Hematopoietic multipotent progenitor cell treated with erythropoietin and hydrocortisone succinate and interleukin-3 and kit ligand, for 15 days (in vitro differentiated cells): ENCODE measurements at regions not wholly inside any gene's neighbourhood (a gene's known extent, or its start where the extent isn't known, plus 50 kb on each side); places are given as distances from the start of the nearest gene placed in this dataset.
"Not testable (repeated sequence)": the region's sequence is repeated elsewhere in the genome, so short reads cannot be mapped to it uniquely, and the experiment has no call there.

ENCODE experiments used
- DNase-seq: peaks from one replicate; pipeline ENCODE4 v3.0.0-alpha.2; 2015; ENCODE audit warnings: low spot score

DNA sequence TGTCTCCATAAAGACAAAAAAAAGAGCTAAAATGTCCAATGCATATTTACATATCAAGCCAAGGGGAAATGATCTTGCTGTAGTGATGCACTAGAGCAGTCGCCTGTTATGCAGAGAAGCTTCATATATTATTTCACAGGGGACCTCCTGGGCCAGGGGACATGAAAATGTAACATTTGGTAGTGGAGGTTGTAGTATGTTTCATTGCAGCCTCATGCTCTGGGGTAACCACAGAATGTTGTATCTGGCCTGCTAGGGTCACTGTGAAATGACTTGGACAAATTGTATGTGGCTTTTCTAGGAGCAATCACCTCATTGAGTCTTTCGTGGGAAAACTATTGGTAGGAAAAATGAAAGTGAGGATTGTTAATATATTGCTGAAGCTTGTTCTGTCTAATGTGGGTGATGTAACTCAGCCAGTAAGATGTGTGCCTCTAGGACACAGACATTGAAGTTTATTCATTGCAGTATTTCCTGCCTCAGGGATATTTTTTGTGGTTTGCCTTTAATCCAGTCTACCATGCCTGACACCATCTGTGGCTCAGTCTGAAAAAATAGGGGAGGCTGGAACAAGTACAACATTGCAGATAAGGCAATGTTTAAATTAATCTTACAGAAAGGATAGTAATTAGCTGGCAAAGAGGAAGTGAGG lies 430.8 kb upstream of the TNC start:
- DNase-seq, result no peak

DNA sequence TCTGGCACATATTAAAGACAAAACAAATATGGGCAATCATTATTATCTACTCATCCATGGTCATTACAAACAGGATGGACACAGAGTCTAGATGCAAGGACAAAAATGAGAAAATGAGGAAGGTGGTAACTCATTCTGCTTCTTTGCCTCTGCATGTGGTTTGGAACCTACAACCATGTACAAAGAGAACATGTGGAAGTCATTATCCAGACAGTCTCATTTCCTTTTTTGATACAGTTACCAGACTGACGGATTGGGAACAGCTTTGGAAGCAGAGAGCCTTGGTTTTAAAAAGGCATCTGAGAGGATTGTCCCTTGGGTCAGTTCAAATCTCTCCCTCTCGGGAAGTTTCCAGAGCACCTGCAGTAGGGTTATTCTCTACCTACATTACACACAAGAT lies 433.4 kb upstream of the TNC start:
- no peak for DNase-seq

DNA sequence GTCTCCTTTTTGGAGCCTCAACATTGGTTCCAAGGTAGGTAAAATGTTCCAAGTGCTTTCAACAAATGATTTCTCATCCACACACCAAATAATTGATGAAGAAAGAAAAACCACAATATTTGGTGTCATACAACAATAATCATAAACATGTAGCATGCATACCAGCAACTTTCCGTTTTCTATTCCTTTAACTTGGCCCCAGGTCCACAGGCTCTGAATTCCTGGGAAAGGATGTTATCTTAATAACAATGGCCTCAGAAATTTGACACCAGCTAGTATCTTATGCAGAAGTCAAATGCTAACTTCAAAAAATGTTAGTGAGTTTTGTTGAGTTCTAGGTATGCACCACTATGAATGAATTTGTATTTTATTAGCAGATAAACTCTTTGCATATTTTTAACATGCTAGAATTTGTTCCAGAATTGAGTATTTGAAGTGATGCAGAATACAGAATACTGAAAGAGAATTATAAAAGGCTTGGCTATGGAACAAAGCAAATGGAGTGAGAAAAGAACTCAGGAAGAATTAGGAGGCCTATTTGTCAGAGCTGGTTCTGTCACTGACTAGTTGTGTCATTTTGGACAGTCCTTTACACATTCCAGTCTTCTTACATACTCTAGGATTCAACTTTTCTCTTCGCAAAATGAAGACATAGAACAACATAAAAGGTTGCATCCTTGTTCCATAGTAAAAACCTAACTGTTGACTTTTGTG lies 435.3 kb upstream of the TNC start:
- no peak for DNase-seq

DNA sequence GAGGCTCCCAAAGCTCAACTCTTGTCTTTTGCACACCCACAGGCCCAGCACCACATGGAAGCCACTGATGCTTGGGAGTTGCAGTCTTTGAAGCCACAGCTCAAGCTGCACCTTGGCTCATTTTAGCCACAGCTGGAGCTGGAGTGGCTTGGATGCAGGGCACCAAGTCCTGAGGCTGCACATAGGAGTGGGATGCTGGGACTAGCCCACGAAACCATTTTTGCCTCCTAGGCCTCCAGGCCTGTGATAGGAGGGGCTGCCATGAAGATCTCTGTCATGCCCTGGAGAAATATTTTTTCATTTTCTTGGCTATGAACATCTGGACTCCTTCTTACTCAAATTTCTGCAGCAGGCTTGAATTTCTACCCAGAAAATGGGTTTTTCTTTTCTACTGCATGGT lies 438.5 kb upstream of the TNC start:
- DNase-seq, result no peak

DNA sequence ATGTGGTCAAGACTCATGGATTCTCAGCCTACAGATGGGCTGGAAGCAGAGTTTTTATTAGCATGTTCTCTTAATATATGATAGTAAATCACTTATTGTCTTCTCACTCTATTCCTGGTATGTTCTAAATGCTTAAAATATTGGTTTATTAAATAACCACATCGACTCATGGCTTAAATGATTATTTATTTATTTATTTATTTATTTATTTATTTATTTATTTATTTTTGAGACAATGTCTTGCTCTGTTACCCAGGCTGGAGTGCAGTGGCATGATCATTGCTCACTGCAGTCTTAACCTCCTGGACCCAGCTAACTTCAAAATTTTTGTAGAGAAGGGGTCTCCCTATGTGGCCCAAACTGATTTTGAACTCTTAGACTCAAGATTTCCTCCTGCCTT lies 457.2 kb upstream of the TNC start:
- no peak for DNase-seq

DNA sequence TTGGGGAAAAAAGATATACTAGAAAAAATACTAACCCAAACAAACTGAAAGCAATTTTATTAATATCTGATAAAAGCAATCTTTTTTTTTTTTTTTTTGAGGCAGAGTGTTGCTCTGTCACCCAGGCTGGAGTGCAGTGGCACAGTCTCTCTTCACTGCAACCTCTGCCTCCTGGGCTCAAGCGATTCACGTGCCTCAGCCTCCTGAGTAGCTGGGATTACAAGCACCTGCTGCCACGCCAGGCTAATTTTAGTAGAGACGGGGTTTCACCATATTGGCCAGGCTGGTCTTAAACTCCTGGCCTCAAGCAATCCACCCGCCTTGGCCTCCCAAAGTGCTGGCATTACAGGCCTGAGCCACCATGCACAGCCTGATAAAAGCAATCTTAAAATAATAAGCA lies 467.5 kb upstream of the TNC start:
- not testable (repeated sequence) for DNase-seq

DNA sequence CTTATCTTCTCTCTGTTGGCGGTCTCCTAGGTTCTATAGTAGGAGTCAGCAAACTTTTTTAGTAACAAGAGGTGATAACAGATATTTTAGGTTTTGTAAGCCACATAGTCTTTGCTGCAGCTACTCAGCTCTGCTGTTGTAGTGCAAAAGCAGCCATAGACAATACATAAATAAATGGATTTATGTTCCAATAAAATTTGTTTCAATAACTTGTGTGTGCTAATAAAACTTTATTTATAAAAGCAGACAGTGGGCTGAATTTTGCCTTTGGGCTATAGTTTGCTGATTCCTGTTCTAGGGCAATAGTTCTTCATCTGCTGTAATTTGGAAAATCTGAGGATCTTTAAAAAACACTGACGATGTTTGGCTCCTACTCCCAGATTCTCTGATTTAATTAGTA lies 469.4 kb upstream of the TNC start:
- DNase-seq, result no peak

DNA sequence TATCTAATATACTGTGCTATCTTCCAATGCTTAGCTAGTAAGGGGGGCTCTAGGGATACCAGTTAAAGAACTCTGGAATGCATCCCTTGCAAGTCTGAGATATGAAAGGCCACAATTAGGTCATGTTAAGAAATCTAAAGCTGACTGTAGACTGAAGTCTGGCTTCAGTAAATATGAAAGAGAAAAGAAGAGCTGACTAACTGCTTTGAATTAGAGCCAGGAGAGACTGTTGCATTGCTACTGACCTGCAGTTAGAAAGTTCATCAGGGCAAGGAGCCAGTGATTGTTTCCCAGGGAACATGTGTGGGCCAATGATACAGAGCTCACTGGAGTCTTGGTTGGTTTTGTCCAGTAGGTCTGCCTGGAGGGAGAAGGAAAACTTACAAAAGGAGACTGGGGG lies 472.1 kb upstream of the TNC start:
- no peak for DNase-seq

DNA sequence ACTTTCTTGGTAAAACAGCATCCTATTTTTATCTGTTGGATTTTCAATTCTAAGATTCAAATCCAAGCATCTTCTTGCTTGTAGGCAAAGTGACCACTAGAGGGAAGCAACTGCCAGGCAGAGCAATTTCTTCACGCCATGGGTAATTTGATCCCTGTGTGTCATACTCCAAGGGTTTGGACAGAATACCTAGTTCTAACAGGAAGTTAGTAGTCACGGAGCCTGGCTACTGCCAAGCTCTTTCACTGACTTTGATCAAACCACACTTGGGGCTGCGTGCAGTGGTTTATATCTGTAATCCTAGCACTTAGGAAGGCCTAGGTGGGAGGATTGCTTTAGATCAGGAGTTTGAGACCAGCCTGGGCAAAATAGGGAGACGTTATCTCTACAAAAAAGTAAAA lies 473.6 kb upstream of the TNC start:
- no peak for DNase-seq

DNA sequence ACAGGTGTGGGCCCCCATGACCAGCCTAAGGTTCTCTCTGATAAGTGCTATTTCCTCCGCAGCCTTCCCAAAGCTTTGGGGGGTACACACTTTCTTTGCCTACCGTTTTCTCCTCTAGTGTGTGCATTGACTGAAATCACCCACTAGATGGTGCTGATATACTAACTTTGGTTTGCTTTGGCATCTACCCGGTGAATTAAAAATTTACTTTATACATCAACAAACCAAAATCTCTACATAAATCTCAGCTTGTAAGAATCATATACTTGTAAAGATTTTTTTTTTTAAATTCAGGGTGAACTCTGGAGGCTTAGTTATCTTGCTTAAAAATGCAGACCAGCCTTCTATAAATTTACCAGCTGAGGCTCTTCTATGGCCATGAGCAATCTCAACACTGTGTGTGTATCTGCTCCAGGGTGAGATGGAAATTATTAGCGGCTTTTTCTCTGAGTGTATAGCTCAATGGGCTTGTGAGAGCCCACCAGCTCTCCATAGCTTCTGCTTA lies 475.7 kb upstream of the TNC start:
- peak; percentile 7 for DNase-seq

DNA sequence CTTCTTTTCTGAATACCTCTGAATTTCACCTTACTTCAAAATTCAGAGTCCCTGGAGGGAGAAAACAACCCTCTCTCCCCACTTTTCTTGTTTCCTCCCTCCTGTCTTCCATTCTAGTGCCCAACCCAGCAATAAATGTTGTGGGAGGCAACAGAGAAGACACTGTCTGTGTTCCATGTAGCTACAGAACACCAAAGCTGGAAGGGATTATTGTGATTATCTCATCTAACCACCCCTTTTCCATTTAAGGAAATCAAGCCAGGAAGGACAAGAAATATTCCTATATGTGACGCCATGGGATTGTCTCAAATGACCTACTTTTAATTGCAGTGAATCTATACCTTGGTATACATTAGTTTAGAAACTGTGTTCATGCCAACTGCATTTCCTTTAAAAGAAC lies 476.6 kb upstream of the TNC start:
- DNase-seq, result no peak

DNA sequence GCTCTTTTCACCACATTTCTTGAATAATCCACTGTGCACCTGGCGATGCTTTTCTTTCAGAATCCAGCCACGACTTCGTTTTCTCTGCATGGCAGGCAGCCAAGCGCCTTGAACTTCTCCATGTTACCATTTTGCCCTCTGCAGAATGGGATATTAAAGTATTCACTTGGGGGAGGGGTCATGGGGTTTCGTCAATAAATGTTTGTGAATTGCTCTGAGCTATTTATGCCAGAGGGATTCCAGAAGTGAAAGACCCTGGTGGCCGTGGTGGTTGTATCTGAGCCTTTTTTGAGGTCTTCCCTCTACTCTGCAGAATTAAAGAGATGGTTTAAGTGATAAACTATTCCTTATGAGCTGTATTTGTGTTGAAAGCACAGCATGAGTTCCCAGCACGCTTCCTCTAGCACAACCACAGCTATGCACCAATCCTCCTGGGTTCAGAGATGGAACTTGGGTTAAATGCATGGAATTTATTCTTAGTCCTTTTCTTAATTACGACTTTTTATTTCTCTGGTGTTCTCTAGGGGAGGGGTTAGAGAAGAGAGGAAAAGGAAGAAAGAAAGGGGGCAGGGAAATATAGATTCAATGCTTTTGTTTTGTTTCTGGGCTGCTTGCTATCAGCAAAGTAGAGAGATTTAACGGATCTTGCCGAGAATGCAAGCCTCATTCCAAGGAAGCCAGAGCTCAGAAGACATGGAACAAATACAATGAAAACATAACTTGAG lies 478.2 kb upstream of the TNC start:
- no peak for DNase-seq

DNA sequence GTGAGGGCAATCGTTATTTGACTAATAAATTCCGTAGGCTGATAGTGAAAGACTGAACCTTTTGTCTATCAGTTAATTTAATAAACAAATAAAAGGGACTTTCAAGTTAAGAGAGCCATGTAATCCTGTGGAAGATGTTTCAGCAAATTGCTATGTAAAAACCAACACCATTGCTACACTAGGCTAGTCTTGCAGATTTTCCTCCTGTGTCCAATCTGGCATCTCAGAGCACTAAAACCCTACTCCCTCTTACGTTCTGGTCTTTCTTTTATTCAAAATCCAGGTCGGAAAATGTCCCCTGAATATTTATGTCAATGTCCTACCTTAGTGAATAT lies 478.8 kb upstream of the TNC start:
- DNase-seq, result no peak

DNA sequence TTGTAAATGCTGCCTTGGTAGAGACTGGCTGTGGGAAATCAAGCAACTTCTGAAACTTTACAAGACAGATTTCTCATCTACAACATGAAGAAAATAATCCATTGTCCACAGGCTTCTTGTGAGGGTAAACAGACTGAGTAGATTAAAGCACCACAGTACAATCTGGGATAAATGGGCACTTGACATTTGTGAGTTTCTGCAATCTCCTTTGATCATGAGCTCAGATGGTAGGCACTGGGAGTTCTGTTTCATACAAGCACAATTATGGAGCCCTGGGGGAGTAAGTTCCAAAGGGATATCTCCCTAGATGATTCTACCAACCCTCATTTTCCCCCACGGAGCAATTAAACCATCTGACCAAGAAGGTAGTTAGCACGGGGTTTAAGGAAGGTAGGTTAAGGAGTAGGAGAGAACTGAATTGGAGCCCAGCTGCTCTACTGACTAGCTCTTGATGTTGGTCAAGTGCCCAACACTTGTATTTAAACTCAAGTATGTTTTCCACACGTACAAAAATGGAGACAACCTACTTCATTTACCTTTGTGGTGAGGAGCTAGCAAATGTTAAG lies 479.5 kb upstream of the TNC start:
- DNase-seq, result no peak

DNA sequence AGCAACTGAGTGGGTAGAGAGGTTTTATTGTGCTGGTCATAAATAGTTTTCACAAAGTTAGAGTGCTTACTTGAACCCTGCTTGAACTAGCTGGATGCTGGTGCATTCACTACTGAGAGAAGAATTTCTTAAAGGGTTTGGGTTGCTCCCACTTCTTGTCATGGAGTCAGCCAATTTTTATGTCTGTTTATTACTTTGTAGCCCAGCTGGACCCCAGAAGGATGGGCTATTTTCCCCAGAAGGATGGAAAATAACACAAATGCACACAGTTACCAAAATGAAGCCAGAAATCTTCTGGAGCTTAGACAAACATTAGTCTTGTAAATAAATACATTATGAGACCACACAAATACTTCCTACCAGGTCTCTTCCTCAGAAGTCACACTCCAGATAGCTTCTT lies 480.8 kb upstream of the TNC start:
- no peak for DNase-seq

DNA sequence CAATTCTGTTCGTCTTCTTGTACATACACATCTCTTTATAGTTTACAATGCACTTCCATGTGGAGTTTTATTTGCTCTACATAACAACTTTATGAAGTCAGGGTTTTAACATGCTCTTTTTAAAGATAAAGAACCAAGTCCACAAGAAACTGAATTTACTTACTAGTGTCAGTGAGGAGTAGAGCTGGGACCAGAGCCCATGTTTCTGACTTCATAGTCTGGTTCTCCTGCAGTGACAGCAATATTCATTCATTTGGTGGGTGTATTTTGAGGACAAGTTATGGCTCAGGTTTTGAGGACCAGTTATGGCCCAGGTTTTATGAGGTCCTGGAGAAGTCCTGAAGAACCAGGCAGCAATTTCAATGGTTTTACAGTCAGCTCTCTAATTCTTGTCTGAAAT lies 481.9 kb upstream of the TNC start:
- DNase-seq, result no peak

DNA sequence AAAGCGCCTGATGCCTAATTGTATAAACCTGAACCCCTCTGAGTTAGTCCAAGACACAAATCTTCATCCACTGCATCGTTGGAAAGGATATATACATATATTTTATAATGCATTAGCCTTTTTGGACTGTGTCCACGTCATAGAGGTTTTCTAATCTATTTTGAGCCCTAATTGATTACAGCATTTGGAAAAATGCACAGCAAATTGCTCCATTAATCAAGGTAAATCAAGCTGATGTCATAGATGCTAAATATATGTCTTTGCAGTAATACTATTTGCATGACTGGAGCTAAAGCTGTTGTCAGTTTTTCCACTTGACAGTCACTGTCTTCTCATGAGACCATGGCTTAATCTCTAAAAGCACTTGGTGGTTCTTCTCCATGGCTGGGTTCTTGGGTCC lies 483.5 kb upstream of the TNC start:
- DNase-seq, result no peak

DNA sequence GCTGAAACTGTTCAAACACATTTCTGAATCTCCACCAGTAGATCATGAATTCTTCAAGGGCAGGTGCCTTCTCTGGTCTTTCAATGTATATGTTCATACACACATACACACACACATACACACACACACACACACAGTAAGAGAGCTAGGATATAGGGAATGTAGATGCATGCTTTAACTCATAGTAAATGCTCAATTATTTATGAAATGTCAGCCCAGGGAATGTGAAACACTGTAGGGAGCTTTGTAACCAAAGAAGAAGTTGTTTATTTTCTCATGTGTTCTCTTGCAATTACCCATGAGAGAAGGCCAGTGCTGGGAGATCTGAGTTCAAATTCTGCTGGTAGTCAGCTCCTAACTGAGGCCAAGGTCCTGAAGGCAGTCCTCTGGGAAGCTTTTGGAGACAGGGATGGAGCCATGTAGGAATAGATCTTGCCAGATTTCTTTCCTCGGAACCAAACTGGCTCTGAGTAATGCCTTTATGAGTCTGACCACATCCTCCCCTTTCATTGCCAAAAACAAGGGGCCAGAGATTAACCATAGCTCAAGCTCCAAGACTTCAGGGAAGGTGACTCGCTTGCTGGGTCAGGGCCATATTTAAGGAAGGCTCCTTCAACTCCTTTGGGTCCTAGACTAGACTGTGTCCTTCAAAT lies 487.0 kb upstream of the TNC start:
- no peak for DNase-seq

DNA sequence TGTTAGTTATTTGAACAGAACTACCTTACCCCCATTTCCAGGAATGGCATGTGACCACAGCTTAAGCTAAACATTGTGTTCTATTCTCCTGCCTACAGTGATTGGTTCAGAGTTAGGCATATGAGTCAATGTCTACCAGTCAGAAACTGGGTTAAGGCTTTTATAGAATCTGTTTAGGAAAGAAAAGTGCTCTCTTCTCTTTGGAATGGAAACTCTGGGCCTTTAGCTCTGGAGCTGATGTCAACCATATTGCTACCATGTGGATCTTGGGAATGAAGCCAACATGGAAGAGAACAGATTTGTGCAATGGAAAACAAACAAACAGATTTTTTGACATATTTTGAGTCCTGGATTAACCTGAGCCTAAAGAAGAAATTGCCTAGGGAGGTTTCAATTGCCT lies 488.9 kb upstream of the TNC start:
- no peak for DNase-seq

DNA sequence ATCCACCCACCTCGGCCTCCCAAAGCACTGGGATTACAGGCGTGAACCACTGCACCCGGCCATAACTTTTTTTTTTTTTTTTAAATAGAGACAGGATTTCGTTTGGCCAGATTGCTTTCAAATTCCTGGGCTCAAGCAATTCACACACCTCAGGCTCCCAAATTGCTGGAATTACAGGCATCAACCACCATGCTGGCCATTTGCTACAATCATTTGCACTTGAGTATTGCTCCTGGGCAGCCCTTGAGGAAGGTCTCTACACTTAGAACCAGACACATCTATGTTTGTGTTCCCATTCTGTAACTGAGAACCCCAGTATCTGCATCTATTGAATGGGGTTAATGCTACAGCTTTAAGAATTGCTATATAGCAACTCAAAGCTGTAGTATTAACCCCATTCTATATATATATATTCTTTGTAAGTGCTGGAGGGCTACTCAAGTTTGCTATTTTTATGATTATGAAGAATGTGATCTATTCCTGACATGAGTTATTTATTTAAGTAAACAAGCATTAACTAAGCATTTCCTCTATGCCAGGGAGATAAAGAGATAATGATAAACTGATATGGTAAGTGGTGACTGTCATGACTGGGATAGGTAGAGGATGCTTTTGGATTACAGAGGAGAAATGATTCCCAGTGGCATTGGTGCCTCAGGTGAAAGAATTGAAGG lies 496.5 kb upstream of the TNC start:
- DNase-seq, result no peak

DNA sequence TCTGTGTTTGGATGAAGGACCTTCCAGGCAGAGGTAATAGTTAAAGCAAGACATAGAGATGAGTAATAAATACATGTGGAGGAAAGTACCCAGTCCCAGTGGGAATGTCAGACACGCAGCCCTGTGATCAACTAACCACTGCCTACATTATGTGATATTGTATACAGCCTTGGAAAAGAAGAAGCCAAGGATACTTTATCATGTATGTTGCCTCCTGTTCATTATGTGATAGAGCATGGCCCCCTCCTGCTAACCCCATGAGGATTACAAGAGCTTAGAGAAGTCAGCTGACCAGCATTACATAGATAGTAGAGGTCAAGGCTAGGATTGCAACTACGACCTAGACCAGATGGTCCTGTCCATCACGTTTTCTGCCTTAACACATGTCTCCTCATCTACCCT lies 497.0 kb upstream of the TNC start:
- no peak for DNase-seq
